DND-41 (cell line): ENCODE measurements at regions not wholly inside any gene's neighbourhood (a gene's known extent, or its start where the extent isn't known, plus 50 kb on each side); places are given as distances from the start of the nearest gene placed in this dataset.

Experiments
- EZH2 ChIP-seq: IDR thresholded peaks from 3 replicates; pipeline ENCODE4 v1.6.1; 2012; ENCODE audit warnings: borderline replicate concordance, low read depth, mild to moderate bottlenecking, moderate library complexity, low read length, inconsistent platforms; ENCODE audit not compliant: severe bottlenecking
- TF ChIP-seq, protein P1 (sequence below): IDR thresholded peaks from 2 replicates; pipeline ENCODE4 v1.5.1; 2012; ENCODE audit warnings: borderline replicate concordance, low read length, moderate library complexity, mild to moderate bottlenecking; ENCODE audit not compliant: poor library complexity, severe bottlenecking; ENCODE audit errors: extremely low read depth

DNA sequence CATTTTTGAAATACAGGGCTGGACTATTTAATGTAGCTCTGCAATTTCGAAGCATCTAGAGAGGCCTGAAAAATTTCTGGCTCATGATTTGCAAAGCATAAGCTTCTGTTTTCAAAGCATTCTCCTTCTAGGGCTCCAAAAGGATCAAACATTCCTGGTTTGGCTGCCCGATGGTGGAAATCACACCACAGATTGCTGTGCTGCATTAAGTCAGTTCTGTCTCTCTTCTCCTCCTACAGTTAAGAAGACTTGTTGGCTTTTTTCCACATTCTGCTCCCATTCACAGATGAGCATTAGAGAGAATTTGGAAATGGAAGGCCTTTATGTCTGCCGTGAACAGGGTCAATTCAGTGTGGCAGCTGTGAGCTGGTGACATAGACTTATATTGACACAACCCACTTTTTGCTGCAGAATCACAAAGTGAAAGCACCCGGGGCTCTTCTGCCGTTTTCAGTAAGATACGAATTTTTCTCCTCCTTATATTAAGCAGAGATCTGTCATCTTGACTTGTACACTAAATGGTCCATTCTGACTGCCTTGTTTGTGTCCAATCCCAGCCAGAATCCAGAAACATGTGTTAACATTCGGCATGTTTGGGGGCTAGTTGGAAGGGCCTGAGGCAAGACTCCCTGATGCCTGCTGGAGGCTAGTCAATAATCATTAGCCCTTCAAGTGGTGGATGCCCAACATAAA lies 330.8 kb upstream of the DEFB112 start:
- TF ChIP-seq, protein P1, sequence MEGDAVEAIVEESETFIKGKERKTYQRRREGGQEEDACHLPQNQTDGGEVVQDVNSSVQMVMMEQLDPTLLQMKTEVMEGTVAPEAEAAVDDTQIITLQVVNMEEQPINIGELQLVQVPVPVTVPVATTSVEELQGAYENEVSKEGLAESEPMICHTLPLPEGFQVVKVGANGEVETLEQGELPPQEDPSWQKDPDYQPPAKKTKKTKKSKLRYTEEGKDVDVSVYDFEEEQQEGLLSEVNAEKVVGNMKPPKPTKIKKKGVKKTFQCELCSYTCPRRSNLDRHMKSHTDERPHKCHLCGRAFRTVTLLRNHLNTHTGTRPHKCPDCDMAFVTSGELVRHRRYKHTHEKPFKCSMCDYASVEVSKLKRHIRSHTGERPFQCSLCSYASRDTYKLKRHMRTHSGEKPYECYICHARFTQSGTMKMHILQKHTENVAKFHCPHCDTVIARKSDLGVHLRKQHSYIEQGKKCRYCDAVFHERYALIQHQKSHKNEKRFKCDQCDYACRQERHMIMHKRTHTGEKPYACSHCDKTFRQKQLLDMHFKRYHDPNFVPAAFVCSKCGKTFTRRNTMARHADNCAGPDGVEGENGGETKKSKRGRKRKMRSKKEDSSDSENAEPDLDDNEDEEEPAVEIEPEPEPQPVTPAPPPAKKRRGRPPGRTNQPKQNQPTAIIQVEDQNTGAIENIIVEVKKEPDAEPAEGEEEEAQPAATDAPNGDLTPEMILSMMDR: no peak
- no peak for TF ChIP-seq EZH2
